OCI-LY7 (cell line): ENCODE measurements at regions not wholly inside any gene's neighbourhood (a gene's known extent, or its start where the extent isn't known, plus 50 kb on each side); places are given as distances from the start of the nearest gene placed in this dataset.

Experiments
- CTCF ChIP-seq: fragments of 200-600 bp; sonication (generic); conservative IDR thresholded peaks from 2 replicates; pipeline ENCODE4 v1.5.1; 2014; ENCODE audit warnings: mild to moderate bottlenecking, antibody characterized with exemption, low read length, moderate library complexity, mixed read lengths
- EZH2phosphoT487 ChIP-seq: fragments of 200-600 bp; sonication (generic); IDR thresholded peaks from 2 replicates; pipeline ENCODE4 v1.6.1; 2018; ENCODE audit warnings: low read depth, borderline replicate concordance, mild to moderate bottlenecking, mixed run types, antibody characterized with exemption, low read length, moderate library complexity, mixed read lengths

GRCh38 chr10:92789067-92789466 lies 59.3 kb upstream of the EXOC6 start:
- TF ChIP-seq CTCF (peak; percentile 62; the same call in 1 of the 2 replicates), EZH2phosphoT487 (no peak)
